GM12878 (cell line): ENCODE measurements at regions not wholly inside any gene's neighbourhood (a gene's known extent, or its start where the extent isn't known, plus 50 kb on each side); places are given as distances from the start of the nearest gene placed in this dataset.

Source experiments
- CREB1 ChIP-seq: IDR thresholded peaks from 2 replicates; pipeline ENCODE4 v1.6.1; 2012; ENCODE audit warnings: low read depth, mild to moderate bottlenecking, inconsistent platforms
- CTCF ChIP-seq, 3 experiments: IDR thresholded peaks in 2 of 3; conservative IDR thresholded peaks in 1 of 3; 2 replicates each; pipeline ENCODE4 v1.5.1; 2011; ENCODE audit warnings: low read depth in 3 of 3, low read length in 3 of 3, mild to moderate bottlenecking in 3 of 3, control low read depth in 2 of 3, moderate library complexity in 2 of 3, inconsistent platforms in 1 of 3, mixed read lengths in 1 of 3; ENCODE audit not compliant: control insufficient read depth in 2 of 3, insufficient read depth in 1 of 3; ENCODE audit errors: extremely low read depth in 1 of 3
- JUND ChIP-seq: IDR thresholded peaks from 2 replicates; pipeline ENCODE4 v1.6.1; 2012; ENCODE audit warnings: low read depth, mild to moderate bottlenecking, low read length, improper control_type of control experiment, moderate library complexity
- KAT2A ChIP-seq: conservative IDR thresholded peaks from 2 replicates; pipeline ENCODE4 v1.6.1; 2011; ENCODE audit warnings: low read depth, low read length; ENCODE audit not compliant: control insufficient read depth
- MAX ChIP-seq: IDR thresholded peaks from 2 replicates; pipeline ENCODE4 v1.6.1; 2012; ENCODE audit warnings: low read depth, low read length, improper control_type of control experiment
- POLR2A ChIP-seq: IDR thresholded peaks from 2 replicates; pipeline ENCODE4 v1.6.1; 2011; ENCODE audit warnings: low read depth, mild to moderate bottlenecking, low read length
- TAF1 ChIP-seq: IDR thresholded peaks from 2 replicates; pipeline ENCODE4 v1.6.1; 2011; ENCODE audit warnings: mild to moderate bottlenecking, low read depth, low read length, borderline replicate concordance
- YY1 ChIP-seq: IDR thresholded peaks from 2 replicates; pipeline ENCODE4 v1.6.1; 2011; ENCODE audit warnings: low read depth, mild to moderate bottlenecking, low read length
- ZBTB11 ChIP-seq: fragments of 450-650 bp; formaldehyde crosslinking; IDR thresholded peaks from 2 replicates; pipeline ENCODE4 v1.5.0; 2022; ENCODE audit warnings: mild to moderate bottlenecking, missing genetic modification characterization

GRCh38 chr3:3315846-3316245, 136.4 kb upstream of the CRBN start:
- TF ChIP-seq CTCF (IDR thresholded peaks at IDR 0.05 in 2 of 3, conservative IDR thresholded peaks at IDR 0.05 in 1 of 3; ENCODE audit: control insufficient read depth in 2 of 3, extremely low read depth in 1 of 3, insufficient read depth in 1 of 3, low read depth in 3 of 3, low read length in 3 of 3) (no peak), CREB1 (no peak), YY1 (no peak), MAX (no peak), POLR2A (no peak), TAF1 (no peak), JUND (no peak), ZBTB11 (CRISPR knock-in tag) (no peak), KAT2A (no peak)
